ENCODE measurements at regions not wholly inside any gene's neighbourhood (a gene's known extent, or its start where the extent isn't known, plus 50 kb on each side); places are given as distances from the start of the nearest gene placed in this dataset.

GRCh38 chr13:105497597-105497996 is 1037.9 kb downstream of the EFNB2 start:
- Histone ChIP-seq H3K36me3 (ENCODE audit: insufficient read depth) (no peaks in the 10 kb centered on the region), H3K9me2 (ENCODE audit: insufficient read depth) (no peaks in the 10 kb centered on the region), H3K27me3 (ENCODE audit: insufficient read depth) (no peaks in the 10 kb centered on the region), H3K27ac (ENCODE audit: low read depth) (no peak overlapping the region), H4K20me1 (replicated peaks; ENCODE audit: insufficient read depth) (no peaks in the 10 kb centered on the region), H3F3A (replicated peaks; ENCODE audit: low read depth) (no peaks in the 10 kb centered on the region), H2AFZ (no peak overlapping the region), H3K4me1 (ENCODE audit: insufficient read depth) (peaks cover 15% of the 10 kb centered on the region), H3K4me3 (no peak overlapping the region), H3K4me2 (no peak overlapping the region), H3K79me2 (replicated peaks; ENCODE audit: insufficient read depth) (no peaks in the 10 kb centered on the region)
- DNase-seq (ENCODE audit: low spot score): no peak
- peaks cover 19% of the 10 kb centered on the region for H3K4me1 Mint-ChIP-seq
- H3K36me3 Mint-ChIP-seq (ENCODE audit: low read depth): no peaks in the 10 kb centered on the region
- no peak for ATAC-seq
- H3K27ac Mint-ChIP-seq: no peak overlapping the region
- peaks cover 3% of the 10 kb centered on the region for H3K27me3 Mint-ChIP-seq (ENCODE audit: insufficient read depth, low read depth, poor library complexity)
- no peak overlapping the region for H3K4me3 Mint-ChIP-seq
- H3K9me3 Mint-ChIP-seq: no peaks in the 10 kb centered on the region
- TF ChIP-seq ZNF462 (CRISPR knock-in tag; IDR thresholded peaks at IDR 0.05): no peak
- no peak for TF ChIP-seq EZH2phosphoT487 (IDR thresholded peaks at IDR 0.05; ENCODE audit: unreplicated experiment)

DNA sequence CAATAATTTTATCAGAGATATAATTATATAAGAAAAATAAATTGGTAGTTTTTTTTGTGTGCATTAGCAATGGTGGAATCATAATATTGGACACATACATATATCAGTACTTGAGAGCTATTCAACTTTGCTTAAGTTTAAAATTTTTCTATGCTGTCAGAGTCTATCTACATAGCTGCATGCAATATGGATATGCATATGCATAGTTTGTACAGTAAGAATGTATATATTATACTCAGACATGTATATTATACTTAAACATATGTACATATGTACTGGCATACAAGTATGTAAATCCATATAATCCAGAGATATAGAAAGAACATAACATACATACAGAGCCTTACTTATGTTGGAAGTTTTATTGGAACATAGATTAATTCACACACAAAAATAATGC is 1043.2 kb downstream of the EFNB2 start:
- Mint-ChIP-seq H3K27me3 (ENCODE audit: insufficient read depth, low read depth, poor library complexity) (peaks cover 3% of the 10 kb centered on the region), H3K9me3 (no peaks in the 10 kb centered on the region), H3K4me3 (no peak overlapping the region), H3K36me3 (ENCODE audit: low read depth) (no peaks in the 10 kb centered on the region), H3K27ac (no peak overlapping the region), H3K4me1 (peaks cover 16% of the 10 kb centered on the region)
- no peak for DNase-seq (ENCODE audit: low spot score)
- peaks cover 8% of the 10 kb centered on the region; the same call in 1 of the 2 replicates for H3K4me1 ChIP-seq (ENCODE audit: insufficient read depth)
- ATAC-seq: no peak
- no peaks in the 10 kb centered on the region for H3K36me3 ChIP-seq (ENCODE audit: insufficient read depth)
- H3K9me2 ChIP-seq (ENCODE audit: insufficient read depth): peaks cover 7% of the 10 kb centered on the region
- H3F3A ChIP-seq (replicated peaks; ENCODE audit: low read depth): no peaks in the 10 kb centered on the region
- H3K27ac ChIP-seq (ENCODE audit: low read depth): no peak overlapping the region
- no peaks in the 10 kb centered on the region for H4K20me1 ChIP-seq (replicated peaks; ENCODE audit: insufficient read depth)
- no peak overlapping the region for H3K4me3 ChIP-seq
- no peaks in the 10 kb centered on the region for H3K79me2 ChIP-seq (replicated peaks; ENCODE audit: insufficient read depth)
- no peaks in the 10 kb centered on the region for H3K27me3 ChIP-seq (ENCODE audit: insufficient read depth)
- H2AFZ ChIP-seq: no peak overlapping the region
- H3K4me2 ChIP-seq: no peak overlapping the region
- TF ChIP-seq NANOG (IDR thresholded peaks at IDR 0.05; ENCODE audit: borderline replicate concordance) (no peak), ZNF114 (CRISPR knock-in tag; IDR thresholded peaks at IDR 0.05) (no peak), ZNF462 (CRISPR knock-in tag; IDR thresholded peaks at IDR 0.05) (no peak), CTCF (conservative IDR thresholded peaks at IDR 0.05; ENCODE audit: low read depth in 2 of 2) (no peak)

All from GM23338 (cell line).